Transverse colon (tissue), 4 donors: ENCODE measurements at regions not wholly inside any gene's neighbourhood (a gene's known extent, or its start where the extent isn't known, plus 50 kb on each side); places are given as distances from the start of the nearest gene placed in this dataset.

Experiments
- DNase-seq: peaks from one replicate; pipeline ENCODE4 v3.0.0-alpha.2; 2019
- H3K27ac ChIP-seq, 4 donors: fragments of 200-600 bp; sonication (generic); 2 replicates each; pipeline ENCODE4 v1.5.1; 2016 to 2018; ENCODE audit warnings: inconsistent platforms in 4 of 4
- H3K27me3 ChIP-seq: fragments of 200-600 bp; sonication (generic); 2 replicates; pipeline ENCODE4 v1.5.1; 2017; ENCODE audit warnings: inconsistent platforms
- H3K36me3 ChIP-seq, 4 donors: fragments of 200-600 bp; sonication (generic); 2 replicates each; pipeline ENCODE4 v1.5.1; 2017 to 2019; ENCODE audit warnings: inconsistent platforms in 4 of 4
- H3K4me1 ChIP-seq, 4 donors: fragments of 200-600 bp; sonication (generic); 2 replicates each; pipeline ENCODE4 v1.5.1; 2017 to 2020; ENCODE audit warnings: inconsistent platforms in 4 of 4
- H3K4me3 ChIP-seq, 4 donors: fragments of 200-600 bp; sonication (generic); 1 replicate in 1 of 4; 2 replicates in 3 of 4; pipeline versions ENCODE4 v1.5.1 to v1.6.1; 2017 to 2019; ENCODE audit warnings: inconsistent platforms in 4 of 4
- H3K9me3 ChIP-seq, 2 donors: fragments of 200-600 bp; sonication (generic); 2 replicates each; pipeline ENCODE4 v1.5.1; 2017 to 2019; ENCODE audit warnings: inconsistent platforms in 2 of 2
- CTCF ChIP-seq, 5 experiments: fragments of 200-600 bp in 3 of 5; fragments of 450-650 bp in 2 of 5; sonication (generic) in 3 of 5; IDR thresholded peaks; 1 replicate in 2 of 5; 2 replicates in 3 of 5; pipeline ENCODE4 v1.5.1; 2016 to 2017; ENCODE audit warnings: antibody characterized with exemption in 5 of 5, inconsistent platforms in 3 of 5, mild to moderate bottlenecking in 2 of 5, moderate library complexity in 1 of 5
- EP300 ChIP-seq: sonication (generic); formaldehyde crosslinking; IDR thresholded peaks from one replicate; pipeline ENCODE4 v1.6.1; 2017; ENCODE audit warnings: antibody characterized with exemption, low read depth
- POLR2A ChIP-seq: fragments of 450-650 bp; IDR thresholded peaks from one replicate; pipeline ENCODE4 v1.6.1; 2016; ENCODE audit warnings: antibody characterized with exemption, mild to moderate bottlenecking, moderate library complexity
- POLR2AphosphoS5 ChIP-seq, 3 donors: sonication (generic); formaldehyde crosslinking; IDR thresholded peaks; one replicate each; pipeline ENCODE4 v1.6.1; 2016; ENCODE audit warnings: antibody characterized with exemption in 3 of 3
- WGBS, 2 donors: methylation state at CpG; one replicate each; pipeline ENCODE4 v1.1.5; 2018; ENCODE audit warnings: low coverage in 1 of 2; 5-methylcytosine and 5-hydroxymethylcytosine counted together
- in situ Hi-C, 4 donors: fragments of 200-750 bp; cut with MboI; loops; one replicate each; pipeline versions ENCODE4 v1.15.0 to v1.15.1; 2017; ENCODE audit warnings: low sequenced_read_pairs in 3 of 4, low pct_ligation_motif_present in 1 of 4, low pct_unique_long_range_greater_than_20kb in 1 of 4
- intact Hi-C: fragments of 100-400 bp; cut with DNase I; formaldehyde crosslinking; loops from one replicate; pipeline ENCODE4 v1.15.1; 2023; ENCODE audit warnings: low total_unique reads

- no peak for DNase-seq
- intact Hi-C loops, result no loop called here
- WGBS, 2 donors, result 57 to 68% methylated on average over 5 to 6 of the region's 7 CpGs
- no peak for TF ChIP-seq CTCF (IDR thresholded peaks at IDR 0.05)
- no peak for TF ChIP-seq POLR2A
- no peak for TF ChIP-seq POLR2AphosphoS5 (IDR thresholded peaks at IDR 0.05)
- TF ChIP-seq EP300, result no peak
- Histone ChIP-seq H3K4me1 (no peaks in the 10 kb centered on the region), H3K4me3 (no peak overlapping the region), H3K27me3 (no peaks in the 10 kb centered on the region), H3K27ac (no peak overlapping the region), H3K36me3 (no peaks in the 10 kb centered on the region), H3K9me3 (no peaks in the 10 kb centered on the region)
- in situ Hi-C loops, result no loop called here
These were observed 224.0 kb downstream of the AACS start for GRCh38 chr12:125288931-125289928.

GRCh38 chr12:125289970-125290369 is 224.7 kb downstream of the AACS start:
- in situ Hi-C loops, result no loop called here
- H3K4me3 ChIP-seq, result no peak overlapping the region
- no peaks in the 10 kb centered on the region for H3K9me3 ChIP-seq
- WGBS, 2 donors, result 62 to 64% methylated on average over 9 of the region's 9 CpGs
- H3K27ac ChIP-seq, result no peak overlapping the region
- peaks cover 2% of the 10 kb centered on the region for H3K27me3 ChIP-seq
- no peaks in the 10 kb centered on the region for H3K4me1 ChIP-seq
- H3K36me3 ChIP-seq, result no peaks in the 10 kb centered on the region
- DNase-seq, result no peak
- intact Hi-C loops, result no loop called here
- no peak for TF ChIP-seq EP300
- TF ChIP-seq CTCF (IDR thresholded peaks at IDR 0.05), result no peak
- no peak for TF ChIP-seq POLR2A
- no peak for TF ChIP-seq POLR2AphosphoS5 (IDR thresholded peaks at IDR 0.05)

GRCh38 chr12:125292700-125293099 is 227.5 kb downstream of the AACS start:
- H3K4me3 ChIP-seq, result no peak overlapping the region
- no peaks in the 10 kb centered on the region for H3K36me3 ChIP-seq
- no peaks in the 10 kb centered on the region for H3K9me3 ChIP-seq
- DNase-seq, result no peak
- 95 to 100% methylated on average over 1 to 3 of the region's 3 CpGs for WGBS, 2 donors
- intact Hi-C loops (no loop called here), in situ Hi-C loops (no loop called here)
- H3K27me3 ChIP-seq, result peaks cover 3% of the 10 kb centered on the region
- no peak overlapping the region for H3K27ac ChIP-seq
- H3K4me1 ChIP-seq, result no peaks in the 10 kb centered on the region
- TF ChIP-seq POLR2AphosphoS5 (IDR thresholded peaks at IDR 0.05) (no peak), CTCF (IDR thresholded peaks at IDR 0.05) (no peak), EP300 (no peak), POLR2A (no peak)

GRCh38 chr12:125295550-125295949 is 230.3 kb downstream of the AACS start:
- Histone ChIP-seq H3K4me3 (no peak overlapping the region), H3K9me3 (no peaks in the 10 kb centered on the region), H3K4me1 (no peaks in the 10 kb centered on the region), H3K27ac (no peak overlapping the region), H3K36me3 (no peaks in the 10 kb centered on the region), H3K27me3 (peaks cover 3% of the 10 kb centered on the region)
- no peak for TF ChIP-seq EP300
- TF ChIP-seq POLR2A, result no peak
- TF ChIP-seq POLR2AphosphoS5 (IDR thresholded peaks at IDR 0.05), result no peak
- TF ChIP-seq CTCF (IDR thresholded peaks at IDR 0.05), result no peak
- DNase-seq, result no peak
- 90% methylated on average over 4 to 5 of the region's 5 CpGs for WGBS, 2 donors
- in situ Hi-C loops, result no loop called here
- intact Hi-C loops, result no loop called here
